Fibroblast of pulmonary artery (primary cell): ENCODE measurements at regions not wholly inside any gene's neighbourhood (a gene's known extent, or its start where the extent isn't known, plus 50 kb on each side); places are given as distances from the start of the nearest gene placed in this dataset.

Experiments
- DNase-seq: peaks from one replicate; pipeline ENCODE4 v3.0.0-alpha.2; 2010; ENCODE audit warnings: low read depth
- H3K4me3 ChIP-seq: replicated peaks from 2 replicates; pipeline ENCODE4 v1.5.1; 2011; ENCODE audit warnings: low read depth, mild to moderate bottlenecking, control low read depth, low read length, moderate library complexity
- CTCF ChIP-seq: IDR thresholded peaks from 2 replicates; pipeline ENCODE4 v1.5.1; 2011; ENCODE audit warnings: mild to moderate bottlenecking, control low read depth, low read length, inconsistent platforms; ENCODE audit errors: missing control alignments

DNA sequence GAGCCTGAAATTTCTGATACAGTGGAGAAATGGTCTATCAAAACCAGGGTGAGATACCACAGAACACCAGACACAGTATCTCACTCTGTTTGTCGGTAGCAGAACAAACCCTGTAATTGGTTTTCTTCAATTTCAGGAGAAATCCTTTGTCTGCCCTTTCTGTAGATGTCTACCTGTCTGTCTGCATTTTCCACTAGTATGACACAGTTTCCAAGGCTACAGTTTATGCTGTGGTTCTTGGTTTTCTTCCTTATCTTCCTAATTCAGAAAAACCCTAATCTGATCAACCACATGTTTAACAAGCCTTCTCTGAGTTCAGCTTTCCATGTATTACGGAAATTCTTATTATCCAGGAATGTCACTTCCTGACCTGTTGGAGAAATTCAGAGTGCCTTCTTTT lies 70.8 kb downstream of the SCN11A start:
- no peak for TF ChIP-seq CTCF
- no peak overlapping the region for H3K4me3 ChIP-seq
- no peak for DNase-seq

- TF ChIP-seq CTCF = no peak
- DNase-seq = no peak
- H3K4me3 ChIP-seq = no peak overlapping the region
Measured at GRCh38 chr3:38978729-38979128, 73.0 kb downstream of the SCN11A start.

GRCh38 chr3:38970851-38971638 lies 80.7 kb downstream of the SCN11A start:
- TF ChIP-seq CTCF = no peak
- no peak for DNase-seq
- H3K4me3 ChIP-seq = no peak overlapping the region

DNA sequence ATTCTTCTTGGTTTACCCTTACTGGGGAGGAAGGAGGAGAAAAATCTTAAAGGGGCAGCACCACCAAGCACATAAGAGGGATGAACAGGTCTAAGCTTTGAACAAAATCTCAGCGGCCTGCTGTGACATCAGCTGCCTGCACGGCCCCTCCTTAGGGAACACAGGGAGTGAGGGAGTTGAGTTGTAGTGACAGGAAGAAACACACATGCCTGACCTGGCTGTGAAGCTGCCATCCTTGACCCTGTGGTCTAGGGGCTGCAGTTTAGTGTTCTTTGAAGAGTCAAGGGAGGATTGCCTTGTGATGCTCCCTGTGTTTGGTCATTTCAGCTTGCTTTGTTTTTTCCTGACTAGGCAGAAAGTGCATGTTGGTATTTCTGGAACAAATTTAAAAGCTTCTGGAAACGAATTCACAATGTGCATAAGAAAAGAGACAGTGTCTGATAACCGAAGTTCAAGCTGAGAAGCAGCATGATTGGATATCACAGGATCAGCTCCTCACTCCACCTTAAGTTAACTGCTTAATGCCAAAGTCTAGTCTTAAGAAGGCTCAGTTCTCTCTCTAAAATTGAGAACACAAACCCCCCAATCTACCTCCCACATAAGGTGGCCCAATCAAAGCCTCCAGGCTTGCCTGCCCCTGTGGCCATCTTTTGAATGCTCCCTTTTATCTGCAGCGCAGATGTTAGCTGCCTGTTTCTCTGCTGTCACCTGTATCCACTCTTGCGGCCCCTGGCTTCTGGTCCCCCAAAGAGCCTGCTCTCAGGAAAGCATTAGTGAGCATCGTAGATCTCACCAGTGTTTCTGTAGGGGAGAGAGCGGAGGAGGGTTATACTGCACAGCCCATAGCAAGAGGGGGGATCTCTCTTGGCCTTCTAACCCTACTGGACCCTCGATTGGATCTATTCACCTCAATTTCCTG lies 82.2 kb downstream of the SCN11A start:
- no peak overlapping the region for H3K4me3 ChIP-seq
- DNase-seq = no peak
- TF ChIP-seq CTCF = no peak

- DNase-seq = no peak
- no peak for TF ChIP-seq CTCF
- H3K4me3 ChIP-seq = no peak overlapping the region
Measured at GRCh38 chr3:38968891-38969290, 82.9 kb downstream of the SCN11A start.

DNA sequence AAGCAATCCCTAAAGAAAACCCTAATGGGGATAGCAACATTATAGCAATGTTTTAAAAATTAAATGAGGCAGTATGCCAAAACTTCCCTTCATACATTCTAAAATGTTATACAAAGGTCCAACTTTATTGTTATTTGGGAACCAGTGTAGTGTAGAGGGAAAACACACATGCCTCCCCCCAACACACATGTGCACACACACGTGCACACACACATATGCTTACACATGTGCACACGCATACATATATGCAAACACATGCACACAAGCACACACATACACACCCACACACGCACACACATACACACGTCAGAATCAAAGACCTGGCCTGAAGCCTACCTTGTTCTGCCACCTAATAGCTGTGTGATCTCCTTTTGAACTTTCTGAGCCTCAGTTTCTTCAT lies 83.3 kb downstream of the SCN11A start:
- no peak for TF ChIP-seq CTCF
- H3K4me3 ChIP-seq = no peak overlapping the region
- DNase-seq = no peak
